T-helper 1 cell treated with Interleukin-12 subunit alpha and Interleukin-12 subunit beta and Interleukin-4 antibody, amounts not matched to agents 30 μg/mL and 1 μg/mL, for 36 hours (primary cell): ENCODE measurements at regions not wholly inside any gene's neighbourhood (a gene's known extent, or its start where the extent isn't known, plus 50 kb on each side); places are given as distances from the start of the nearest gene placed in this dataset.
"Not testable (repeated sequence)": the region's sequence is repeated elsewhere in the genome, so short reads cannot be mapped to it uniquely, and the experiment has no call there.

Experiments
- H3K27ac Mint-ChIP-seq: one replicate; pipeline ENCODE4 v1.8.0; 2021; ENCODE audit warnings: mild to moderate bottlenecking, mixed read lengths
- H3K27me3 Mint-ChIP-seq: one replicate; pipeline ENCODE4 v1.8.0; 2021; ENCODE audit warnings: low read depth, mixed read lengths
- H3K36me3 Mint-ChIP-seq: one replicate; pipeline ENCODE4 v1.8.0; 2021; ENCODE audit warnings: low read depth, mixed read lengths
- H3K4me1 Mint-ChIP-seq: one replicate; pipeline ENCODE4 v1.8.0; 2021; ENCODE audit warnings: low read depth, mixed read lengths
- H3K4me3 Mint-ChIP-seq: one replicate; pipeline ENCODE4 v1.8.0; 2021; ENCODE audit warnings: mild to moderate bottlenecking, moderate library complexity, mixed read lengths
- H3K9me3 Mint-ChIP-seq: one replicate; pipeline ENCODE4 v1.8.0; 2021; ENCODE audit warnings: mixed read lengths

DNA sequence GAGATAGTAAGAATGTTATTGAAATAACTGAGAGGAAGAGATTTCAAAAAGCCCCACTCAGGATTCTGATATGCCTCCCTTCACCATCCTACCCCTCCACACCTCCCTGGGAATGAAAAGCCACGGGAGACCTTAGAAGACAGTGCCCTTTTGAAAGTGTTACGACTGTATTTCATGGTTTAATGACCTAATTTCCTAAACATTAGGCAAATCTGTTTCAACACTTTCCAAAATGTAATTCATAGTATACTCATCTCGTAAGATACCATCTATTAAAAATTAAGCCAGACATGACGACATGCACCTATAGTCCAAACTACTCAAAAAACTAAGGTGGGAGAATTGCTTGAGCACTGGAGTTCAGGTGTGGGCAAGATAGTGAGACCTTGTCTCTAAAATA, 106.3 kb downstream of the HNRNPD start:
- Mint-ChIP-seq H3K27me3 (no peaks in the 10 kb centered on the region), H3K4me1 (peaks cover 11% of the 10 kb centered on the region), H3K36me3 (peaks cover 2% of the 10 kb centered on the region), H3K4me3 (no peak overlapping the region), H3K27ac (no peak overlapping the region), H3K9me3 (peaks cover 5% of the 10 kb centered on the region)

DNA sequence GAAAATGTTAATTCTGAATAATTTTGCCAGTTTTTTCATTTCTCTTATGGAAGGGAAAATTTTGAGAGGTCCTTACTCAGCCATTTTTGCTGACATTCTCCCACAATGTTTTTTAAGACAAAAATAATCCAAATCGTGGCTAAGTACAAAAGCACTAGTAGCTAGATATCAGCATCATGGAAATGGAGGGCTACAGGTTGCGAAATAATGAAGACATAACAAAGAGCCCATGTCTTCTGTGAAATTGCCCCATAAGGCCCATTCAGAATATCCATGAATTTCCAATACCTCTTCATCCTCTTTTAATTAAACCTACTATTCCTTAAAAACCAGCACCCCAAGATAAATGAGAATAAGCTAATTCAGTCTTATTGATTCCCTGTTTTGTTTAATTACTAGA, 107.4 kb downstream of the HNRNPD start:
- H3K9me3 Mint-ChIP-seq: peaks cover 5% of the 10 kb centered on the region
- H3K36me3 Mint-ChIP-seq: peaks cover 2% of the 10 kb centered on the region
- no peak overlapping the region for H3K4me3 Mint-ChIP-seq
- H3K27ac Mint-ChIP-seq: no peak overlapping the region
- H3K4me1 Mint-ChIP-seq: peaks cover 11% of the 10 kb centered on the region
- H3K27me3 Mint-ChIP-seq: no peaks in the 10 kb centered on the region

DNA sequence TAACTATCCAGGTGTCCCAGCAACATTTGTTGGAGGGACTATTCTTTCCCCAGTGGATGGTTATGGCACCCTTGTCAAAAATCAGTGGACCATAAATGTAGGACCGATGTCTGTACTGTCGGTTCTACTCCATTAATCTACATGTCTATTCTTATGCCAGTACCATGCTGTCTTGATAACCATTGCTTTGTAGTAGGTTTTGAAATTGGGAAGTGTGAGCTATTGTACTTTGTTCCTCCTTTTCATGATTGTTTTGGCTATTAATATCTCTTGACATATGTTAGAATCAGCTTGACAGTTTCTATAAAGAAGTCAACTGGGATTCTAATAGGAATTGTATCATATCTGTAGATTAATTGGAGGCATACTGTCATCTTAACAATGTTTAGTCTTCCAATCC, 112.7 kb downstream of the HNRNPD start:
- Mint-ChIP-seq H3K4me1 (no peaks in the 10 kb centered on the region), H3K9me3 (peaks cover 5% of the 10 kb centered on the region), H3K27me3 (peaks cover 7% of the 10 kb centered on the region), H3K4me3 (no peak overlapping the region), H3K36me3 (peaks cover 2% of the 10 kb centered on the region), H3K27ac (no peak overlapping the region)

DNA sequence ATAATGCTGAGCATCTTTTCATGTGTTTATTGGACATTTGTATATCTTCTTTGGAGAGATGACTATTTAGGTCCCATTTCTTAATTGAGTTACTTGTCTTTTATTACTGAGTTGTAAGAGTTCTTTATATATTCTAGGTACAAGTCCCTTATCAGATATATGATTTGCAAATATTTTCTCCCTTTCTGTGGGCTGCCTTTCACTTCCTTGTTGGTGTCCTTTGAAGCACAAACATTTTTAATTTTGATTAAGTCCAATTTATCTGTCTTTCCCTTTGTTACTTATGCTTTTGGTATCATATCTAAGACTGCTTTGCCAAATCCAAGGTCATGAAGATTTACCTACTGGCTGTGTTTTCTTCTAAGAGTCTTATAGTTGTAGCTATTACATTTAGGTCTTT, 113.2 kb downstream of the HNRNPD start:
- H3K4me1 Mint-ChIP-seq: no peaks in the 10 kb centered on the region
- peaks cover 2% of the 10 kb centered on the region for H3K36me3 Mint-ChIP-seq
- H3K9me3 Mint-ChIP-seq: peaks cover 5% of the 10 kb centered on the region
- no peak overlapping the region for H3K27ac Mint-ChIP-seq
- H3K27me3 Mint-ChIP-seq: peaks cover 7% of the 10 kb centered on the region
- H3K4me3 Mint-ChIP-seq: no peak overlapping the region

DNA sequence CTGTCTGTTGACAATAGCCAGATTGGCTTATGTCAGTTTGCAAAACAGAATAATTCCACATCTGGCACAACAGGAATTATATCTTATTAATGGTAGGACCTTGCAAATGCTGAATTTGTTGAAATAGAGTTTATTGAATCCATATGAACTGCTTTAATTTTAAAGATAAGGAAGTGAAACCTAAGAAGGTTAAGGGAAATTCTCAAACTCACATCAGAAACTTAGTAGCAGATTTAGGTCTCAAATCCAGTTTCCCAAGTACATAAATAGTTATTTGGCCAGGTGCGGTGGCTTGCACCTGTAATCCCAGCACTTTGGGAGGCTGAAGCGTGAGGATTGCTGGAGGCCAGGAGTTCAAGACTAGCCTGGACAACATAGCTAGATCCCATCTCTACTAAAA, 117.1 kb downstream of the HNRNPD start:
- Mint-ChIP-seq H3K9me3 (no peaks in the 10 kb centered on the region), H3K4me1 (no peaks in the 10 kb centered on the region), H3K27me3 (peaks cover 7% of the 10 kb centered on the region), H3K36me3 (no peaks in the 10 kb centered on the region), H3K4me3 (no peak overlapping the region), H3K27ac (no peak overlapping the region)

DNA sequence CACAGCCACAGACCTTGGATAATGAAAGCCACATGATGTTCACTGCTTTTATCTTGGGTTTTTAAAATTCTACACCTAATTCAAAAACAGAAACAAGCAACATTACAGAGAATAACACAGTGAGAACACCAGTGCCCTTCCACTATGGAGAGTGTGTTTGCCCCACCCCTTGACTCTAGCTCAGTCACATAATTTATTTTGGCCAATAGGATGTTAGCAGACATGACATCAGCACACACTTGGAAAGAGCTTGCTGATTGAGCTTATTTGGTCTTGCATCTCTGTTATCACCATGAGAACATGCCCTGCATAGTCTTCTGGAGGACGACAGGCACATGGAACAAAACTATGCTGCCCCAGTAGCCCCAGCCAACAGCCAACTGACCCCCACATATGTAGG, 118.1 kb downstream of the HNRNPD start:
- peaks cover 5% of the 10 kb centered on the region for H3K27me3 Mint-ChIP-seq
- no peaks in the 10 kb centered on the region for H3K4me1 Mint-ChIP-seq
- no peaks in the 10 kb centered on the region for H3K36me3 Mint-ChIP-seq
- no peak overlapping the region for H3K27ac Mint-ChIP-seq
- no peak overlapping the region for H3K4me3 Mint-ChIP-seq
- H3K9me3 Mint-ChIP-seq: no peaks in the 10 kb centered on the region

DNA sequence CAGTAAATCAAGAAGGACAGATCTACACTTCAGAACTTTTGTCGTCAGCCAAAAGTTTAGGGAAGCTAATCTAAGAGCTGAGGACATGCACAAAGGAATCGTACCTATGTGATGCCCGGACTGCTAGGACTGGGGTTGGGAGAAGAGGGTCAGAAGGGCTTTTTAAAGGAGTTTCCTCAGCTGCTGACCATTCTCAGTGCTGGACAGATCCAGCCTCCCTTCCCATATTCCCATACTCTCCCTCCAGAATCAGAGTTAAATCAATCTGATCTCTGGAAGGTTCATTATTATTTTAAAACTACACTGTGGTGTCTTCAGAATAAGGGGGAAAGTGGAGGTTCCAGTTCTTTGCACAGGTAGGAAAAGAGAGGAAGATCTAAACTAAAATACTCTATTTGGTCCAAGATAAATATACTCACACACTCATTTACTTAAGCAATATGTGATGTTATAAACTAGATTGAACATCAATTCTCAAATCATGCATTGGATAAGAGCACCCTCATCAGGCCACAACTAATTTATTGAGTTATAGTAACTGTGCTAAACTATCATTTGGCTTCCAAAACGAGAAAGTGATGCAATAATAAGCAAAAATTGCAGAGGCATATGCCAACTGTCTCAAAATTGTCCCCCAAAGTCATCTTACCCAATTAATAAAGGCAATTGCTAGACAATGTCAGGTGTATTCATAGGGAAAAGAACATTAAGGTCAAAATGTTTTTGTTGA, 124.7 kb downstream of the HNRNPD start:
- no peak overlapping the region for H3K27ac Mint-ChIP-seq
- peaks cover 3% of the 10 kb centered on the region for H3K27me3 Mint-ChIP-seq
- no peak overlapping the region for H3K4me3 Mint-ChIP-seq
- H3K4me1 Mint-ChIP-seq: no peaks in the 10 kb centered on the region
- H3K36me3 Mint-ChIP-seq: no peaks in the 10 kb centered on the region
- H3K9me3 Mint-ChIP-seq: no peaks in the 10 kb centered on the region

DNA sequence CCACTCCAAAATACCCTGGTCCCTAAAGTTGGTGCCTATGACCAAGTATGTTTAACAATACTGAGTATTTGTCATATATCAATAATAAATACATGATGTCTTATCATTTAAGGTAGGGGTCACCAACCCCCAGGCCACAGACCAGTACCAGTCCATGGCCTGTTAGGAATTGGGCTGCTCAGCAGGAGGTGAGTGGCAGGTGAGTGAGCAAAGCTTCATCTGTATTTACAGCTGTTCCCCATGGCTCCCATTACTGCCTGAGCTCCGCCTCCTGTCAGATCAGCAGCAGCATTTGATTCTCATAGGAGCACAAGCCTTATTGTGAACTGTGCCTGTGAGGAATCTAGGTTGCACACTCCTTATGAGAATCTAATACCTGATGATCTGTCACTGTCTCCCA, 126.2 kb downstream of the HNRNPD start:
- Mint-ChIP-seq H3K36me3 (no peaks in the 10 kb centered on the region), H3K9me3 (no peaks in the 10 kb centered on the region), H3K27ac (no peak overlapping the region), H3K4me1 (no peaks in the 10 kb centered on the region), H3K4me3 (no peak overlapping the region), H3K27me3 (peaks cover 3% of the 10 kb centered on the region)

DNA sequence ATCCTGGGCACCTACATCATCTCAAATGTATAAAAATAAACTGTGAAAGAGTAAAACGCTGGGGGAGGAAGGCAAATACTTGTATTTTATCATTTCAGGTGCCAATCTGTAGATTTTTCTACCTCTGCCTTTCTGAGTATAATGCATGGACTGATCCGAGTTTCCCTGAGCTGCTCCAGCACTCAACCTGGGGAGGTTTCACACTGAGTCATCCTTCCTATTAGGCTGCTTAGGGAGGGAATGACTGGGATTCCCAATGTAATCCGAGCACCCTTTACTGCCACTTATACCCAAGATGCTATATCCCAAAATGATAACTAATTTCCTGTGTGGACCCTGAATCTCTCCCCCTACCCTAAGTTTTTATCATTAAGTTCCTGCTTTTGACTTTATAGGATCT, 126.6 kb downstream of the HNRNPD start:
- Mint-ChIP-seq H3K27ac (no peak overlapping the region), H3K4me1 (no peaks in the 10 kb centered on the region), H3K9me3 (no peaks in the 10 kb centered on the region), H3K27me3 (peaks cover 3% of the 10 kb centered on the region), H3K36me3 (no peaks in the 10 kb centered on the region), H3K4me3 (no peak overlapping the region)

GRCh38 chr4:82241534-82241933, 132.3 kb downstream of the HNRNPD start:
- Mint-ChIP-seq H3K36me3 (no peaks in the 10 kb centered on the region), H3K9me3 (no peaks in the 10 kb centered on the region), H3K27ac (no peak overlapping the region), H3K4me1 (no peaks in the 10 kb centered on the region), H3K27me3 (no peaks in the 10 kb centered on the region), H3K4me3 (no peak overlapping the region)

GRCh38 chr4:82240410-82240809, 133.4 kb downstream of the HNRNPD start:
- no peak overlapping the region for H3K4me3 Mint-ChIP-seq
- no peaks in the 10 kb centered on the region for H3K4me1 Mint-ChIP-seq
- H3K27me3 Mint-ChIP-seq: no peaks in the 10 kb centered on the region
- no peaks in the 10 kb centered on the region for H3K36me3 Mint-ChIP-seq
- H3K27ac Mint-ChIP-seq: no peak overlapping the region
- no peaks in the 10 kb centered on the region for H3K9me3 Mint-ChIP-seq

GRCh38 chr4:82237142-82237541, 136.6 kb downstream of the HNRNPD start:
- not testable (repeated sequence) for H3K27ac Mint-ChIP-seq

GRCh38 chr4:82235346-82235745, 138.4 kb downstream of the HNRNPD start:
- Mint-ChIP-seq H3K4me3 (no peak overlapping the region), H3K4me1 (no peaks in the 10 kb centered on the region), H3K27me3 (no peaks in the 10 kb centered on the region), H3K27ac (no peak overlapping the region), H3K9me3 (no peaks in the 10 kb centered on the region), H3K36me3 (no peaks in the 10 kb centered on the region)

More at GRCh38 chr4:82237142-82237541, 136.6 kb downstream of the HNRNPD start:
- not testable (repeated sequence) for H3K27me3 Mint-ChIP-seq, H3K4me3 Mint-ChIP-seq, H3K9me3 Mint-ChIP-seq, H3K36me3 Mint-ChIP-seq, H3K4me1 Mint-ChIP-seq

- no peaks in the 10 kb centered on the region for H3K4me1 Mint-ChIP-seq
- peaks cover 4% of the 10 kb centered on the region for H3K27me3 Mint-ChIP-seq
- no peak overlapping the region for H3K4me3 Mint-ChIP-seq
- no peaks in the 10 kb centered on the region for H3K36me3 Mint-ChIP-seq
- no peaks in the 10 kb centered on the region for H3K9me3 Mint-ChIP-seq
- H3K27ac Mint-ChIP-seq: no peak overlapping the region
Observed at GRCh38 chr4:82232891-82233290, 140.9 kb downstream of the HNRNPD start.

DNA sequence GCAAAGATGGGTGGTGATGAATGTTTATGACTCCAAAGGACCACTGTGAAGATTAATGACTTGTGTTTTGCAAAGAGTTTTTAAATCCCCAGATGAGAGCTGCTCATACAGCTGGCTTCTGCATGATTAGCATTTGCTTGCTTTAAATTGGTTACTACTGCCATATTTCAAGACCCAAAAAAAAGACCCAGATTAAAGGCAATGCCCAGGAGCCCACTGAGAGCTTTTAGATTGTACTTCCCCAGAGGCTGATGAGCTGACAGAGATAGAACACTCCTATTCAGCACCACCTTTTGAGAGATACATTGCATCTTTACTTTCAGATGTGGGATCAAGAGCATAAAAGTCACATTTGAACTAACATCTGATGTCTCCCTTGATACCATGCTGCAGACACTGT, 142.0 kb downstream of the HNRNPD start:
- Mint-ChIP-seq H3K9me3 (no peaks in the 10 kb centered on the region), H3K36me3 (no peaks in the 10 kb centered on the region), H3K27me3 (peaks cover 4% of the 10 kb centered on the region), H3K4me3 (no peak overlapping the region), H3K27ac (no peak overlapping the region), H3K4me1 (no peaks in the 10 kb centered on the region)

DNA sequence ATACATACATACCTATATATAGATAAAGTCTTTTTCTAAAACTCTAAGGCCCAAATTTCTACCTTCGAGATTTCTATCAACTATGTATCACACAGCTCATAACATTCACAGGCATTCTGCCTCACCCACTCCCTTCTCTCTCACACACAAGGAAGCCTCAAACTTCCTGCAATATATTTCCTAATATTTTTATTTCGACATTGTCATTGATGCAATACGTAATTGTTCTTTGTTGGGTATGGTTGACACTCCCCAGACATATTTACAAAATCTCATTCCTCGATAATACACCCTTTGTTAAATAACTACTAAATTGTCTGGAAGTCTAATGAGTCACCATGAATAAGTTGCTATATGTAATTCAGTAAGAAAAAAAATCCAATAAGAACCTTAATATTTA, 143.5 kb downstream of the HNRNPD start:
- Mint-ChIP-seq H3K9me3 (no peaks in the 10 kb centered on the region), H3K4me3 (no peak overlapping the region), H3K36me3 (no peaks in the 10 kb centered on the region), H3K4me1 (no peaks in the 10 kb centered on the region), H3K27me3 (peaks cover 4% of the 10 kb centered on the region), H3K27ac (no peak overlapping the region)
